SK-N-SH (cell line): ENCODE measurements at regions not wholly inside any gene's neighbourhood (a gene's known extent, or its start where the extent isn't known, plus 50 kb on each side); places are given as distances from the start of the nearest gene placed in this dataset.

Experiments used
- CTCF ChIA-PET: fragments of 300-600, 350-600 bp; formaldehyde crosslinking; extraction: SDS; loops from one replicate; lab custom pipeline; 2021; lab: Yijun Ruan, JAX
- POLR2A ChIA-PET: fragments of 350-600 bp; sonication (Branson Sonifier 250); formaldehyde crosslinking; extraction: SDS; loops from one replicate; lab custom pipeline; 2020; ENCODE audit warnings: antibody characterized with exemption, inconsistent platforms; lab: Yijun Ruan, JAX
- DNase-seq: peaks from one replicate; pipeline ENCODE4 v3.0.0; 2012
- H2AFZ ChIP-seq: fragments of 200-600 bp; sonication (generic); 2 replicates; pipeline ENCODE4 v1.8.1; 2016; ENCODE audit warnings: antibody characterized with exemption, mild to moderate bottlenecking, low read depth
- H3F3A ChIP-seq: fragments of 200-600 bp; sonication (generic); replicated peaks from 2 replicates; pipeline ENCODE3; 2016; ENCODE audit warnings: antibody characterized with exemption, mild to moderate bottlenecking; ENCODE audit not compliant: insufficient read depth
- H3K27ac ChIP-seq, 2 experiments: fragments of 200-500 bp in 1 of 2; fragments of 200-600 bp in 1 of 2; sonication (Bioruptor generic) in 1 of 2; sonication (generic), shearing (Covaris generic) in 1 of 2; 2 replicates each; pipeline versions ENCODE4 v1.5.1 to v1.6.1; 2014 to 2016; ENCODE audit warnings: low read depth in 2 of 2, inconsistent platforms in 1 of 2, low read length in 1 of 2, mild to moderate bottlenecking in 1 of 2, mixed read lengths in 1 of 2
- H3K27me3 ChIP-seq: fragments of 200-600 bp; sonication (generic), shearing (Covaris generic); 2 replicates; pipeline ENCODE4 v1.6.1; 2016; ENCODE audit warnings: mixed run types; ENCODE audit not compliant: insufficient read depth
- H3K36me3 ChIP-seq, 2 experiments: fragments of 200-500 bp in 1 of 2; fragments of 200-600 bp in 1 of 2; sonication (Bioruptor generic) in 1 of 2; sonication (generic) in 1 of 2; replicated peaks in 1 of 2; 2 replicates each; pipeline versions ENCODE3 to v1.5.1; 2014 to 2016; ENCODE audit warnings: low read length in 1 of 2, mild to moderate bottlenecking in 1 of 2; ENCODE audit not compliant: insufficient read depth in 2 of 2, control insufficient read depth in 1 of 2
- H3K4me1 ChIP-seq, 2 experiments: fragments of 200-500 bp in 1 of 2; fragments of 200-600 bp in 1 of 2; sonication (Bioruptor generic) in 1 of 2; sonication (generic), shearing (Covaris generic) in 1 of 2; 2 replicates each; pipeline versions ENCODE4 v1.5.1 to v1.6.1; 2014 to 2016; ENCODE audit warnings: low read depth in 1 of 2, low read length in 1 of 2, mixed run types in 1 of 2; ENCODE audit not compliant: insufficient read depth in 2 of 2, control insufficient read depth in 1 of 2
- H3K4me2 ChIP-seq: fragments of 200-600 bp; sonication (generic), shearing (Covaris generic); 2 replicates; pipeline ENCODE4 v1.6.1; 2017; ENCODE audit warnings: mixed run types
- H3K4me3 ChIP-seq, 2 experiments: fragments of 200-500 bp in 1 of 2; fragments of 200-600 bp in 1 of 2; sonication (Bioruptor generic) in 1 of 2; sonication (generic), shearing (Covaris generic) in 1 of 2; 2 replicates each; pipeline versions ENCODE4 v1.5.1 to v1.8.1; 2014 to 2016; ENCODE audit warnings: low read depth in 2 of 2, inconsistent platforms in 1 of 2, low read length in 1 of 2, mild to moderate bottlenecking in 1 of 2, mixed read lengths in 1 of 2, moderate library complexity in 1 of 2
- H3K79me2 ChIP-seq: fragments of 200-600 bp; sonication (generic); 2 replicates; pipeline ENCODE4 v1.8.1; 2017; ENCODE audit warnings: mild to moderate bottlenecking; ENCODE audit not compliant: insufficient read depth
- H3K9ac ChIP-seq: fragments of 200-600 bp; sonication (generic); 2 replicates; pipeline ENCODE4 v1.6.1; 2017; ENCODE audit warnings: mixed run types
- H3K9me2 ChIP-seq: fragments of 200-600 bp; sonication (generic); 2 replicates; pipeline ENCODE4 v1.6.1; 2017; ENCODE audit warnings: mixed run types
- H3K9me3 ChIP-seq: fragments of 200-600 bp; sonication (generic); 2 replicates; pipeline ENCODE4 v1.6.1; 2017; ENCODE audit warnings: mixed run types, mild to moderate bottlenecking, moderate library complexity
- H4K20me1 ChIP-seq: fragments of 200-600 bp; sonication (generic); 2 replicates; pipeline ENCODE4 v1.6.1; 2017; ENCODE audit warnings: mild to moderate bottlenecking, mixed run types; ENCODE audit not compliant: insufficient read depth
- CHD2 ChIP-seq: fragments of 150-350 bp; IDR thresholded peaks from 2 replicates; pipeline ENCODE4 v1.6.1; 2018; ENCODE audit warnings: low read length; ENCODE audit not compliant: partially characterized antibody
- ELF1 ChIP-seq: IDR thresholded peaks from 2 replicates; pipeline ENCODE4 v1.4.0; 2012
- EP300 ChIP-seq, 2 experiments: IDR thresholded peaks; 2 replicates each; pipeline versions ENCODE4 v1.4.0 to v1.6.1; 2012; ENCODE audit warnings: borderline replicate concordance in 1 of 2, low read depth in 1 of 2, low read length in 1 of 2
- EZH2phosphoT487 ChIP-seq: fragments of 200-600 bp; sonication (generic); IDR thresholded peaks from 2 replicates; pipeline ENCODE4 v1.6.1; 2017; ENCODE audit warnings: low read depth, mixed run types, mild to moderate bottlenecking, antibody characterized with exemption, moderate library complexity, borderline replicate concordance
- FOSL2 ChIP-seq: IDR thresholded peaks from 2 replicates; pipeline ENCODE4 v1.4.0; 2012; ENCODE audit warnings: low read depth, mild to moderate bottlenecking, moderate library complexity, borderline replicate concordance
- FOXM1 ChIP-seq: IDR thresholded peaks from 2 replicates; pipeline ENCODE4 v1.4.0; 2012; ENCODE audit warnings: low read depth, mild to moderate bottlenecking
- GABPA ChIP-seq: IDR thresholded peaks from 2 replicates; pipeline ENCODE4 v1.4.0; 2012; ENCODE audit warnings: low read depth, mild to moderate bottlenecking
- MAX ChIP-seq: IDR thresholded peaks from 2 replicates; pipeline ENCODE4 v1.4.0; 2012; ENCODE audit warnings: low read depth
- MXI1 ChIP-seq: IDR thresholded peaks from 2 replicates; pipeline ENCODE4 v1.6.1; 2012; ENCODE audit warnings: mild to moderate bottlenecking, low read depth, low read length, improper control_type of control experiment
- PBX3 ChIP-seq: IDR thresholded peaks from 2 replicates; pipeline ENCODE4; 2012
- POLR2AphosphoS5 ChIP-seq: IDR thresholded peaks from 2 replicates; pipeline ENCODE4 v1.6.1; 2012; ENCODE audit warnings: low read depth, low read length
- RAD21 ChIP-seq: IDR thresholded peaks from 2 replicates; pipeline ENCODE4 v1.6.1; 2012; ENCODE audit warnings: mild to moderate bottlenecking, low read length
- RXRA ChIP-seq: IDR thresholded peaks from 2 replicates; pipeline ENCODE4 v1.4.0; 2012; ENCODE audit warnings: low read depth, mild to moderate bottlenecking, borderline replicate concordance
- TAF1 ChIP-seq: IDR thresholded peaks from 2 replicates; pipeline ENCODE4 v1.6.1; 2012; ENCODE audit warnings: low read depth, mild to moderate bottlenecking, low read length, moderate library complexity, borderline replicate concordance
- USF1 ChIP-seq: IDR thresholded peaks from 2 replicates; pipeline ENCODE4 v1.4.0; 2012; ENCODE audit warnings: low read depth, borderline replicate concordance
- YY1 ChIP-seq: IDR thresholded peaks from 2 replicates; pipeline ENCODE4 v1.4.0; 2012; ENCODE audit warnings: low read depth, mild to moderate bottlenecking
- WGBS: methylation state at CpG from one replicate; pipeline ENCODE4 v1.1.6; 2017; ENCODE audit warnings: low lambda C conversion rate; 5-methylcytosine and 5-hydroxymethylcytosine counted together
- TF ChIP-seq, protein P1 (sequence below): IDR thresholded peaks from 2 replicates; pipeline ENCODE4 v1.4.0; 2012; ENCODE audit warnings: low read depth, borderline replicate concordance
- TF ChIP-seq, protein P2 (sequence below): fragments of 200-600 bp; sonication (generic); IDR thresholded peaks from 2 replicates; pipeline ENCODE4 v1.6.1; 2017; ENCODE audit warnings: antibody characterized with exemption, mild to moderate bottlenecking, moderate library complexity
- TF ChIP-seq, protein P3 (sequence below): IDR thresholded peaks from 2 replicates; pipeline ENCODE4 v1.6.1; 2012; ENCODE audit warnings: mild to moderate bottlenecking, low read depth, low read length, moderate library complexity

DNA sequence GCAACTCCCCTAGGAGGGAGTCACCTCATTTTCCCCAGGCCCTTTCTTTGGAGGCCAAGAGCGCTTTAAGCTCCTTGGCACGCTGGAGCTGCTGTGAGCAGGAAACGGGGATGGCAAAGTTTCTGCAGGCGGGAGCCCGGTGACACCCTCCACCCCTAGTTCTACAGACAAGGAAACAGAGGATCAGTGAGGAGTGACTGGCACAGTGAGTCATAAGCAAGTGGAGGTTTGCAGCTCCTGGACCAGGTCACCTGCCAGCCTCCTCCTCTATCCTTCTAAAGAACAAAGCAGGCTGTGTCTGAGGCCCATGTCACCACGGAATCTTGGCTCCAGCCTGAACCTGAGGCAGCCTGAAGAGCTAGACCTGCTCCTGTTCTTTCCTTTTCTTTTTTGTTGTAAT is 141.9 kb downstream of the TMEM132E start:
- Histone ChIP-seq H2AFZ (no peak overlapping the region), H3K79me2 (no peaks in the 10 kb centered on the region), H3K4me3 (no peak overlapping the region), H3K4me1 (peaks cover 0 to 7% of the 10 kb centered on the region in 2 experiments; a peak in 1 of 4 replicates), H3K9ac (no peak overlapping the region), H3K27ac (no peak overlapping the region), H4K20me1 (no peaks in the 10 kb centered on the region), H3K9me2 (no peaks in the 10 kb centered on the region), H3F3A (no peaks in the 10 kb centered on the region), H3K4me2 (no peak overlapping the region), H3K9me3 (no peaks in the 10 kb centered on the region), H3K27me3 (no peaks in the 10 kb centered on the region), H3K36me3 (no peaks in the 10 kb centered on the region)
- CTCF ChIA-PET, result interaction anchor here (0.7 to 1.1 kb wide), 2 partner anchors 8 to 177 kb away, joined by 3 read pairs; no protein-coding TSS in a partner anchor
- DNase-seq, result no peak
- 46% methylated on average over 6 of the region's 6 CpGs for WGBS
- POLR2A ChIA-PET, result no interaction called here
- no peak for TF ChIP-seq MXI1
- TF ChIP-seq, protein P1, sequence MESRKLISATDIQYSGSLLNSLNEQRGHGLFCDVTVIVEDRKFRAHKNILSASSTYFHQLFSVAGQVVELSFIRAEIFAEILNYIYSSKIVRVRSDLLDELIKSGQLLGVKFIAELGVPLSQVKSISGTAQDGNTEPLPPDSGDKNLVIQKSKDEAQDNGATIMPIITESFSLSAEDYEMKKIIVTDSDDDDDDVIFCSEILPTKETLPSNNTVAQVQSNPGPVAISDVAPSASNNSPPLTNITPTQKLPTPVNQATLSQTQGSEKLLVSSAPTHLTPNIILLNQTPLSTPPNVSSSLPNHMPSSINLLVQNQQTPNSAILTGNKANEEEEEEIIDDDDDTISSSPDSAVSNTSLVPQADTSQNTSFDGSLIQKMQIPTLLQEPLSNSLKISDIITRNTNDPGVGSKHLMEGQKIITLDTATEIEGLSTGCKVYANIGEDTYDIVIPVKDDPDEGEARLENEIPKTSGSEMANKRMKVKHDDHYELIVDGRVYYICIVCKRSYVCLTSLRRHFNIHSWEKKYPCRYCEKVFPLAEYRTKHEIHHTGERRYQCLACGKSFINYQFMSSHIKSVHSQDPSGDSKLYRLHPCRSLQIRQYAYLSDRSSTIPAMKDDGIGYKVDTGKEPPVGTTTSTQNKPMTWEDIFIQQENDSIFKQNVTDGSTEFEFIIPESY, result no peak
- TF ChIP-seq TAF1, result no peak
- no peak for TF ChIP-seq YY1
- no peak for TF ChIP-seq FOXM1
- TF ChIP-seq EZH2phosphoT487, result no peak
- no peak for TF ChIP-seq FOSL2
- TF ChIP-seq EP300 (IDR thresholded peaks at IDR 0.05; ENCODE audit: borderline replicate concordance in 1 of 2, low read depth in 1 of 2, low read length in 1 of 2), result no peak

GRCh38 chr17:34720760-34721159 is 141.4 kb downstream of the TMEM132E start:
- no peak overlapping the region for H3K4me2 ChIP-seq
- no peaks in the 10 kb centered on the region for H3K27me3 ChIP-seq
- H3K4me3 ChIP-seq, result no peak overlapping the region
- ChIA-PET POLR2A (interaction anchor here (0.6 kb wide), 1 partner anchor 88 kb away, joined by 3 read pairs; no protein-coding TSS in a partner anchor), CTCF (interaction anchor here (0.6 to 0.7 kb wide), 2 partner anchors 16 to 141 kb away, joined by 3 read pairs; no protein-coding TSS in a partner anchor)
- no peak overlapping the region for H3K27ac ChIP-seq
- DNase-seq, result no peak
- no peaks in the 10 kb centered on the region for H4K20me1 ChIP-seq
- H3K9ac ChIP-seq, result no peak overlapping the region
- no peaks in the 10 kb centered on the region for H3F3A ChIP-seq
- no peak overlapping the region for H2AFZ ChIP-seq
- H3K36me3 ChIP-seq, result no peaks in the 10 kb centered on the region
- no peaks in the 10 kb centered on the region for H3K79me2 ChIP-seq
- H3K4me1 ChIP-seq, result peaks cover 0 to 2% of the 10 kb centered on the region in 2 experiments; a peak in 1 of 4 replicates
- H3K9me3 ChIP-seq, result no peaks in the 10 kb centered on the region
- no peaks in the 10 kb centered on the region for H3K9me2 ChIP-seq
- TF ChIP-seq, protein P2, sequence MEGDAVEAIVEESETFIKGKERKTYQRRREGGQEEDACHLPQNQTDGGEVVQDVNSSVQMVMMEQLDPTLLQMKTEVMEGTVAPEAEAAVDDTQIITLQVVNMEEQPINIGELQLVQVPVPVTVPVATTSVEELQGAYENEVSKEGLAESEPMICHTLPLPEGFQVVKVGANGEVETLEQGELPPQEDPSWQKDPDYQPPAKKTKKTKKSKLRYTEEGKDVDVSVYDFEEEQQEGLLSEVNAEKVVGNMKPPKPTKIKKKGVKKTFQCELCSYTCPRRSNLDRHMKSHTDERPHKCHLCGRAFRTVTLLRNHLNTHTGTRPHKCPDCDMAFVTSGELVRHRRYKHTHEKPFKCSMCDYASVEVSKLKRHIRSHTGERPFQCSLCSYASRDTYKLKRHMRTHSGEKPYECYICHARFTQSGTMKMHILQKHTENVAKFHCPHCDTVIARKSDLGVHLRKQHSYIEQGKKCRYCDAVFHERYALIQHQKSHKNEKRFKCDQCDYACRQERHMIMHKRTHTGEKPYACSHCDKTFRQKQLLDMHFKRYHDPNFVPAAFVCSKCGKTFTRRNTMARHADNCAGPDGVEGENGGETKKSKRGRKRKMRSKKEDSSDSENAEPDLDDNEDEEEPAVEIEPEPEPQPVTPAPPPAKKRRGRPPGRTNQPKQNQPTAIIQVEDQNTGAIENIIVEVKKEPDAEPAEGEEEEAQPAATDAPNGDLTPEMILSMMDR, result no peak
- TF ChIP-seq RXRA, result no peak
- no peak for TF ChIP-seq RAD21
- no peak for TF ChIP-seq GABPA
- TF ChIP-seq, protein P3, sequence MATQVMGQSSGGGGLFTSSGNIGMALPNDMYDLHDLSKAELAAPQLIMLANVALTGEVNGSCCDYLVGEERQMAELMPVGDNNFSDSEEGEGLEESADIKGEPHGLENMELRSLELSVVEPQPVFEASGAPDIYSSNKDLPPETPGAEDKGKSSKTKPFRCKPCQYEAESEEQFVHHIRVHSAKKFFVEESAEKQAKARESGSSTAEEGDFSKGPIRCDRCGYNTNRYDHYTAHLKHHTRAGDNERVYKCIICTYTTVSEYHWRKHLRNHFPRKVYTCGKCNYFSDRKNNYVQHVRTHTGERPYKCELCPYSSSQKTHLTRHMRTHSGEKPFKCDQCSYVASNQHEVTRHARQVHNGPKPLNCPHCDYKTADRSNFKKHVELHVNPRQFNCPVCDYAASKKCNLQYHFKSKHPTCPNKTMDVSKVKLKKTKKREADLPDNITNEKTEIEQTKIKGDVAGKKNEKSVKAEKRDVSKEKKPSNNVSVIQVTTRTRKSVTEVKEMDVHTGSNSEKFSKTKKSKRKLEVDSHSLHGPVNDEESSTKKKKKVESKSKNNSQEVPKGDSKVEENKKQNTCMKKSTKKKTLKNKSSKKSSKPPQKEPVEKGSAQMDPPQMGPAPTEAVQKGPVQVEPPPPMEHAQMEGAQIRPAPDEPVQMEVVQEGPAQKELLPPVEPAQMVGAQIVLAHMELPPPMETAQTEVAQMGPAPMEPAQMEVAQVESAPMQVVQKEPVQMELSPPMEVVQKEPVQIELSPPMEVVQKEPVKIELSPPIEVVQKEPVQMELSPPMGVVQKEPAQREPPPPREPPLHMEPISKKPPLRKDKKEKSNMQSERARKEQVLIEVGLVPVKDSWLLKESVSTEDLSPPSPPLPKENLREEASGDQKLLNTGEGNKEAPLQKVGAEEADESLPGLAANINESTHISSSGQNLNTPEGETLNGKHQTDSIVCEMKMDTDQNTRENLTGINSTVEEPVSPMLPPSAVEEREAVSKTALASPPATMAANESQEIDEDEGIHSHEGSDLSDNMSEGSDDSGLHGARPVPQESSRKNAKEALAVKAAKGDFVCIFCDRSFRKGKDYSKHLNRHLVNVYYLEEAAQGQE, result no peak
- no peak for TF ChIP-seq YY1
- no peak for TF ChIP-seq CHD2
- no peak for TF ChIP-seq USF1
- no peak for TF ChIP-seq EZH2phosphoT487
- no peak for TF ChIP-seq PBX3
- TF ChIP-seq MAX, result no peak
- no peak for TF ChIP-seq ELF1
- TF ChIP-seq POLR2AphosphoS5, result no peak
